Activated CD4-positive, CD25-positive, alpha-beta regulatory T cell treated with anti-CD3 and anti-CD28 coated beads, Interleukin-2, amount 50 U/mL, for 72 hours (primary cell): ENCODE measurements at regions not wholly inside any gene's neighbourhood (a gene's known extent, or its start where the extent isn't known, plus 50 kb on each side); places are given as distances from the start of the nearest gene placed in this dataset.

ENCODE experiments used
- DNase-seq: peaks from one replicate; pipeline ENCODE4 v3.0.0; 2021

DNA sequence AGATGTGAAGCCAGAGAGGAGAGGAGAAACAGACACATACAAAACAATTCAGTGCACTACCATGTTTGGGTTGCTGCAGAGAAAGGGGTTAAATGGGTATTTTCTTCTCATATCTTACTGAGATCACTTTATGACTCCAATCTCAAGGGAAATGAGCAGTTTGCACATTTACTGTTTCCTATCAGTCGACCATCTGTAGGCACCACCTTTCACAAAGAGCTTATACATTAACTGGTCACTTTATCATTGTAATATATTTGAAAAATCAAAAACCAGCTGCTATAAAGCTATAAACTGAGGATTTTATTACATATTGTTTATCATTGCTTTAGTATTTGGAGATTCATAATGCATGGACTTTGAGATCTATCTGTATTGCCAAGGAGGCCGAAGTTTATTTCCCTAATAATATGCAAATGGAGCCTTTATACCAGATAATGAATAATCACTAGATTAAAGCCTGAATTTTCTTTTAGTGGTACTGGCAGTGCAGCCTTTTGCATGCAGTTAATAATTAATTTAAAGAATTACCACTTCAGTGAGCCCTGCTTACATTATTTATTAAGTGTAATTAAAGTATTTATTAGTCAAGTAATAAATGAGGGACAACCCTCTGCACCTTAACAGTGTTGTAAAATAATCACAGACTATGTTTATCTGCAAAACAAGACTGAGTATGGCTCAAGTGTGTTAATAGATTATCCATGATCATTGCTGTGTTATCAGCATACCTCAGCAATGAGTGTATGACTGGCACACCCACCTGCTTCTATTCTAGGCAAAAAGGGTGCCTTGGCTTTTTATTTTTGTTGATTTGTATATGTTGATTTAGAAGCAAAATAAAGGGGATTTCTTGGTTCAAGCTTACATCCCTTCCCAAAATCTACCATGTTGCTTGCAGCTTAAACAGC, 167.7 kb upstream of the SLC14A2 start:
- no peak for DNase-seq

DNA sequence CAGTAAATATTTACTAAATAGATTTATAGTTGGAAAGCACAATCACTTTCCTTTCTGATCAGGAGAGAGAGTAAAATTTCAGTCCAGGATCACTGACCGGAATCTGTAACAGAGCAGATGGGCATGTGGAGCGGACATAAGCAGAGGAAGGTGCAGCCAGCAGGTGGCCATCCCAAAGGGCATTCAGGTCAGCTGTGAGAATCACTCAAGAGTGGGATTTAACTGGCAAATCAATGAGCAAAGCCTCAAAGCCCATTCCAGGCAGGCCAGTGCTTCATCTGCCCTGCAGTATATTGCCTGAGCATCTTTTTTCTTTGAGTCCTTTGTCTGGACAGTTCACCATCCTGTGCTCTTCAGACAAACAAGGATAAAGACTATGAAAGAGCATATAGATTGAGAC, 166.4 kb upstream of the SLC14A2 start:
- no peak for DNase-seq

DNA sequence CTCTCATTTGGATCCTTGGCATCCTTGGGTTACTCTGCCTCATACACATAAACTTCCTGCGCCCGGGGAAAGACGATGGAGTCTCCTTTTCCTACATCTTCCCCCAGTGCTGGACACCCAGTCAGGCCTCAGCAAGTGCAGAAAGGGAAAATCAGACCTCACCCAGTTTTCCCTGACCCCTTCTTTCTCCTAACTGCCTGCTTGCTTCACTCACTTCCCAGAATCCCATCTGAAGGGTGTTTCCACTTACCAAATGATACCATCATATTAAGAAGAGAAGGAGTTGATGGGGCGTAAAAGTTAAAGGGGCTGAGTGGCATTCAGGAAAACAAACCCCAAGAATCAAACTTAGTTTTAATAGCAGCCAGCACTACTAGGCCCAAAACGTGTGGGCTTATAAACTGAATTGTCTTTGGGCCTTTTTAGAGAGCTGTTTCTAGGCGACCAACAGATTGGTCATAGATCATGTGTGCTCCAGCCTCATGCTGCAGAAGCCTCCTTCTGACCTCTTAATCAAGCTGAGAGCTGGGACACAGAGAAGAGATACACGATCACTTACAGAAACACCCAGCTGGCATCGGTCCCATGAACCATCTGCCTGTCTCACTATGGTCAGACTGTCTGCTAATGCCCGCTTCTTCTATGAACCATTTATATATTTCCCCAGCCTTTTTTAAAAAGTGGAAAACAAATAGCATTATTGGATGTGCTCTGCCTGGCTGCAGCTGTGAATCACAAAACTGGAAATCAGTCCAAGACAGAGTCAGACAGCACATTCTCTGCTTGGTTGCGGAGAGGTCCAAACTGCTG, 165.7 kb upstream of the SLC14A2 start:
- no peak for DNase-seq

DNA sequence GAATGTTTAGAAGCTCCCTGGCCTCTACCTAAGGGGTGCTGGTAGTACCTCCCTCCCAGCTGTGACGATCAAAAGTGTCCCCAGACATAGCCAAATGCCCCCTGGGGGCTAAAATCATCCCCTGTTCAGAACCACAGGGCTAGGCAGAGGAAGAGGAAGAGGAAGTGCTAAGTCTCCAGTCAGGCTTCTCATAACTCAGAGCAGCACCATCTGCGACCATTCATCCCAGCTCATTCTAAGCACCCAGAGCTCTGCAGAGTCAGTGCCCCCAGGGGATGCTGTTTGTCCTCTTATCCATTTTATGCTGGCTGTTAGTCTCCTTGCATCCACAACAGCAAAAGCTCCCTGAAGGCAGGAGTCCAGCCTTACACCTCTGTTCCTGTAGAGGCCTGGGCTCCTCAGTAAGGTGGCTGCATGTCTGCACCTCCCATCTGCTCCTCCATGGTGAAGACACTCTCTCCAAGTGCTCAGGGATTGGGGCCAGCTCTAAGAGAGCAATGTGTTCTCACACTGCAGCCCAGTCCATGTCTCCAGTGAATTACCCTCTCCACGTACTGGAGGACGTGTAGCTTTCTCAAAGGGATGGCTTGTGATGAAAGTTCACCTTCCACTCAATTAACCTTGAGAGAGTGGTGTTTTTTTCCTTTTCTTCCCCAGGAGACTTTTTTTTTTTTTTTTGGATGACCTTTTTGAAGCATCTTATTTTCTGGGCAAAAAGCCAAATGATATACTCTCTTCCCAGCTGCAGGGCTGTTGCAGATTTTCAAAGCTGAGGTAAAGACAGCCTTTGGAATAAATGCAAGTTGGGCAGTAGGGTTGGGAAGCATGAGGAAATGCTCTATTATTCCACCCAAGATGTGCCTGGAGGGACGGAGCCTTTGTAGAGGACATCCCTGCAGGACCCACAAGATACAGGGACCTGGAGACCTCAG, 158.9 kb upstream of the SLC14A2 start:
- DNase-seq: no peak

DNA sequence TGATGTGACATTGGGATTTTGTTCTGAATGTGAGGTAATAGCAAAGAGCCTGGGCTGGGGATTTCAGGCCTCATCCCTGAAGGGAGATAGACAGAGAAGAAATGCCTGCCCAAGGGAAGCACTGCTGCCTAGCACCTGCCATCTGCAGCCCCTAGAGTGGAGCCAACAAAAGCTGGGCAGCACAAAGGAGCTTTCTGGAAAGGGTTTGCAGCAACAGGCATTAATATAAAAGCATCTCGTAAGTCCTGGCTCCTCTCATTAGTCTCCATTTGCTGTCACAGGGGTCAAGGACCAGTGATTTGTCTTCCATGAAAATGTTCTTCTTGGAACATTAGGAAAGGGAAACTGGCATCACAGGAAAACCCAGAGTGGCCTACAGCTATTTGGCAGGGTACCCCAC, 157.2 kb upstream of the SLC14A2 start:
- no peak for DNase-seq

DNA sequence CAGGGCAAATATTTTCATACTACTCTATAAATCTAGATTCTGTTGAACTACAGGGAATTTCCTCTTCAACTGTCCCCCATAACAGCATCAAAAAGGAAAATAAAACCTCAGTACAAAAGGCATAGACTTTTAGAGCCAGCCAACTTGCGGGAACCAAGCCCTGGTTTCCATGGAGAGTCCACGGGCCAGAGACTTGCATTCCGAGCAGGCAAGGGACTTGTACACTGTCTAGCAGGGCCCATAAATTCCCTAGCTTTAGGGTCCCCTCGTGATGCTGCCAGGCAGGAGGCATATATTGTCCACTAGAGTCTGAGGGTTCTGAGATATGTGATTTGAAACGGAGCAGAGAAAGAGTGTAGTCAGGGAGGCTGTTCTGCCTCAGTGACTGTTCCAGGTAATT, 153.1 kb upstream of the SLC14A2 start:
- DNase-seq: no peak

DNA sequence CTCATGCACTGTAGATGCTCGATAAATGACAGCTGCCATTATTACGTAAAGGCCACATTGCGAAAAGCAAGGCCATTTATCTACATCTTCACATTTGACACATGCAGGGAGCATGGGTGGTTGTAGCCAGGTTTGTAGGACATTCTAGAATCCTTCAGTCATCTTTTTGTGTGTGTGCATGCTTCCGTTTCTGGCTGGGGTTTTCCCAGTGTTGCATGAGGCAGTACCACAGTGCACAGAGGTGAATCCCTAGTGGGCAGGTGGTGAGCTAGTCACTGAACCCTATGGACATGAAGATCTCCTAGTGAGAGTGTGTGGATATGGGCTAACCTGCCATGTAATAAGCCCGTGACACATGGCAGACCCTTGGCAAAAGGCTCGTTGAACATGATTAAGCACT, 151.8 kb upstream of the SLC14A2 start:
- DNase-seq: no peak

DNA sequence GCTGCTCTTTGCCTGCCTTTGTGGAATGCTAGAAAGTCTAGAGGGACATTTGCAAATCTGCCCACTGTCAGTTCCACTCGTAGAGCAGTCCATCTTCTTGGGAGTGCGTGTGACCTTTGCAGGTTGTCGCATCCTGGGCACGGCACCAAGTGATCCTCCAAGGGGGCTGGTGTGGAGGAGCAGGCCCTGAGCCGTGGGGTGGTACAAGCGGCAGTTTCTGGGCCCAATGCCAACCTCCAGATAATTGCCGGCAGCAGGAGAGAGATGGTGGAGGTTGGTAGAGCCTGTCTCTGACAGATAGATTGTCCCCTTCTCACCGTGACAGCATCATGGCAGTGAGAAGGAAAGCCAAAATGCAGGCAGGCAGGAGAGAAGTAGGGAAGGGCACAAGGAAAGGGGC, 150.7 kb upstream of the SLC14A2 start:
- DNase-seq: no peak

DNA sequence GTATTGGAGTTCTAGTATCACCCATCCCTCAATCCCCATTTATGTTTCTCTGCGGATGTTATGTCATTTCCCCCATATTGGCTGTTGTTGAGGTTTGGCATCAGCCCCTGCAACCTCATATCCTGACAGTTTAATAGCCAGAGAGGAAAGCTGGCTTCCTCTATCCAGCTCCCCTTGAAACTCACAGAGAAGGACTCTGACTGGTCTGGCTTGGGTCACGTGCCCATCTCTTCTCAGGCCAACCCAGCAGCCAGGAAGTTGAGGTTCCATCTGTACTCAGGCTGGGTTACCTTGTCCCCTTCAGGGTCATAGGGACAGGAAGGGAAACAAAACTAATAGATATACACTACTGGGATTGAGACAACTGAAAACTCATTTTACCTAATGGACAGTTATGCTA, 148.0 kb upstream of the SLC14A2 start:
- no peak for DNase-seq

DNA sequence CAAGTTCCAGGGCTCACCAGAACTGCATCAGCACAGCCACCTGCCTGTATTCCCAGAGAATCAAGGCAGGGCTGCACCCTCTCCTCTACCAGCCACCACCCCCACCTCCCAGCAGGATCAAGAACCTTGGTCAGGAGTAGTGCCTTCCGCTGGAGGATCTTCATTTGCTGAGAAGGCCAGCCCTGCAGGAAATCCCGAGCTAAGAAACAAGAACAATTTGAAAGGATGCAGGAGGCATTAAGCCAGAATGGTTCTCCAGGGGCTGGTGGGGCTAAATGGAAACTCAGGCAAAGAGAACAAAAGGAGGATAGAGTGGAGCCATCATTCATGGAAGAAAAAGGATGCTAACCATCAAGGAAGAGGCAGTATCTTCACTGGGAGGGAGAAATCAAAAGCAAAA, 147.3 kb upstream of the SLC14A2 start:
- DNase-seq: no peak

DNA sequence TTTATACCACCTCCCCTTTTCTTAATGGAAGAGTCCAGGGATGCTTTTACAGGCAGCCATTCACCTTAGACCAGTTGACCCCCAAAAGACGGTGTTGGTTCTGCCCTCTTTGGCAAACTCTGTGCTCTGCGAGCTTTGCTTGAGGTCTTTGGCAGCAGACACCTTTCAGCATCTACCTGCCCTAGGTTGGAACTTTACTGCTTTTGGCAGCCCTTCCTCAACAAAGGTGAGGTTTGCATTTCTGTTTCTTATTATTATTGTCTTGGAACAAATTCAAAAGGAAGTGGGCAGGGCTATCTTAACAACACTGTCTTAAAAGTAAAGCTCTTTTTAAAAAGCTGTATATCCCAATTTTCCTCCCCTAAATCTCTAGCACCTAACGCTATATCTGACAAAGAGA, 136.4 kb upstream of the SLC14A2 start:
- no peak for DNase-seq

DNA sequence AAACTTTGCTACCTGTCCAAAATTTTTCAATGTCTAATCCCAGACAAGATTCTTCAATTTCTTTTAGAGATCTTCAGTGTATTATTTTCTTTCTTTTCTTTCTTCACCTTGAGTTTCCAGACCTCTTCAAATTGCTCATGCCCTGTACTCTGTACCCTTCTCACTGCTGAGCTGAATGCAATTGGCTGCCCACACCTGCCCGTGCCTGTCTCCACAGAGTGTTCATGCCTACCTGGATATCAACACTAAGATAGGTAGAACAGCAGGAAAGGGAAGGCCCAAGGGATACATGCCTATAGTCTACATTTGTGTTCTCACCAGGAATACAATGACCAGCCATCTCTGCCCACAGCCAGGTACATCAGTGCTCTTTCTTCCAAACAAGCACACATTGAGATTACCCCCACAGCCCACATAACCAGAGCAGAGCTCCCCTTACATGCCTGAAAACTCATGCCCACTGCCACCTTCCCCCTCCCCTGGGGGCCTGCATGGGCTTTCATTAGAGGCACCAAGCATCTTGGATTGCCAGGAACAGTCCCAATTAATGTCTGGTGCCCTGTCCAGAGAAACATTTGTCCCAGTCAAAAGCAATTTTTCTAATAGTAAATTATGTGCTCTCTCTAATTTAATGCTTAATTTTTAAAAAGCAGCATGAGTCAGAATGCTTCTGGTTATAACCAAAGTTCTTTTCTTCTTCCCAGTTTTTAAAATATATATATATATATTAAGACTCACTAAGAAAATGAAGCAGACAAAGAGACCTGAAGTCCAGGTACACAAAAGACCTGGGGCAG, 134.9 kb upstream of the SLC14A2 start:
- no peak for DNase-seq

DNA sequence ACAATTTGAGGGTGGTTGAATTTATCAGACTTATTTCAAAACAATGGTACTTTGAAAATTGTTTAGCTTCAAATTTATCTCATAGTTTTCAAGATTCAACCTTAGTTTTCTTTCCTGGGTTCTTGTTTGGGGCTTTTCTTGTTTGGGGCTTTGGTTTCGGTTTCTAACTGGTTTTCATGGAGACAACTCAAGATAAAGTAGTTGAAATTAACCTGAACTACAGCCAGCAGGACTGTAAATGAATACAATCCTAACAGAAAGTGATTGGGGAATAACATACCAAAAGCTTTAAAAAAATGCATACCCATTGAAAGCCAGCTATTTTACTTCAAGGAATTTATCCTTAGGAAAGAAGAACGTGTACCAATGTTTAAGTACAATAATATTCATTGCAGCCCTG, 133.5 kb upstream of the SLC14A2 start:
- DNase-seq: no peak

DNA sequence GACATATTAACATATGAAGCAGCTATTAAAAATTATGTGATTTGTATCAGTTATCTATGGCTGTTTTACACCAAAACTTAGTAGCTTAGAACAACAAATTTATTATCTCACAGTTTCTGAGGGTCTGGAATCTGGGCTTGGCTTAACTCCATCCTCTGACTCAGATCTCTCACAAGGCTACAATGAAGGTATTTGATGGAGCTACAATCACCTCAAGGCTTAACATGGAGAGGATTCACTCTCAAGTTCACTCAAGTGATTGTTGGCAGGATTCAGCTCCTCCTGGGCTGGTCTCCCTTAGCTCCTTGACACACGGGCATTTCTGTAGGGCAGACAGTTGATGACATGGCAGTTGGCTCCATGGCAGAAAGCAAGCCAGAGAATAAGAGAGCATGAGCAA, 133.0 kb upstream of the SLC14A2 start:
- no peak for DNase-seq

DNA sequence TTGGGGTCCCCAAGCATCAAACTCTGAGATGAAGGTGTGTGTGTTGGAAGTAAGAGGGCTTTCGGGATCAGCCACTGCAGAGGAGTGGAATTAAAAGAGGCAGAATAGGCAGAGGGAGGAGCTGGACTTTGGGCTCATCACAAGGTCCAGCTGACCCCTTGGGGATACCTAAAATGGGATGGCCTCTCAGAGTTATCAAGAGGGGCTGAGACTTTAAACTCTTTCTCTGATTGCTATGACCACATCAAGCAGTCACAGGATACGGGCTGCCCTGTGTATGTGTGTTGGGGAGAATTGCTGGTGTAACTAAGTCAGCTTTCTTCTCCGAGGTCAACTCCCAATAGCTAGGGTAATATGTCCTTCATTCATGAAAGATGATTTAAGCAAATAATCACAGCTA, 127.7 kb upstream of the SLC14A2 start:
- no peak for DNase-seq

DNA sequence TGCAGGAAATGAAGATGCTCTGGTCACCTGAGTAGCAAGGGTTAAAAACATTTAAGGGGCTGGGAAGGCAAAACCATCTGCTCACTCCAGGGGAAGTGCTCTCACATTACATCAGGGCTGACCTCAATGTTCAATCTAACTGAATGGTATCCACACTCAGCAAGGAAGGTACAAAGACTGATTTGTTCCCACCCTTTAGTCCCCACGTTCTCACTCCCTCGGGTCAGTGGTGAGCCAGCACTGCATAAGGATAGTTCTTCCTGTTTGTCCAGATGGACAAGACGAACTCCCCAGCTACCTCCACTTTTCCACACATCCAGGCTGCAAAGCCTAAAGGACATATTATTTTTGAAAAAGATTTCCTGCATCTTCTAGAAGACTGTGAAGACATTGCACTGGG, 126.6 kb upstream of the SLC14A2 start:
- DNase-seq: no peak

DNA sequence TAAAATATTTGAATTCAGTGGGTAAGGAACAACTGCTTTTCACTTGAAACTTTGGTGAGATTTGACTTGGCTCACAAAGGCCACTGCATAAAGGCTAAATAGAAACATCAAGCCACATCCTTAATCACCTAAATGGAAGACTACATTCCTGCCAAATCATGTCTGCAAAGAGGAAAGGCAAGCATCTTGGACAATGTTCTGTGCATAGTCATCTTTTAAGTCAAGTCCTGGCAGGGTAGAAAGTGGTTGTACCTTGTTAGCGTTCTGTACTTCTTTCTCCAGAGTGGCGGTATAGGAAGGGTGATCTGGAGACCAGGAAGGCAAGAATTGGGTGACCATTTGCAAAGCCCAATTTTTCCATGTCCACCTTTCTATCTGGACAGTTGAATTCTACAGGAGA, 121.4 kb upstream of the SLC14A2 start:
- DNase-seq: no peak

DNA sequence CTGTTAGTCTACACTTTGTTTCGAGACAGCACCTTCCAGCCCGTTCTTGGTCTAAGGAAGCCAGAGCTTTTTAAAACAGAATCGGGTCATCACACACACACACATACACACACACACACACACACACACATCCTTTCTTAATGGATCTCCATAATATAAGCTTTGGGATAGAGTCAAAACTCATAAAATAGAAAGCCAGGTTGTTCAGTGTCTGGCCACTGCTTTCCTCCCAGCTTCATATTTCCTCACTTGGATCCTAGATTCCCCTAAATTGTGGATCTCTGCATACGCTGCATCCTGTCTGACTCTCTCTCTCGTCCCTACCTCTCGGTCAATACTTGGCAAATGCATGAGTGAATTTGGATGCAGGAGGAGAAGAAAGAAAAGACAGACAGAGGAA, 120.5 kb upstream of the SLC14A2 start:
- no peak for DNase-seq

DNA sequence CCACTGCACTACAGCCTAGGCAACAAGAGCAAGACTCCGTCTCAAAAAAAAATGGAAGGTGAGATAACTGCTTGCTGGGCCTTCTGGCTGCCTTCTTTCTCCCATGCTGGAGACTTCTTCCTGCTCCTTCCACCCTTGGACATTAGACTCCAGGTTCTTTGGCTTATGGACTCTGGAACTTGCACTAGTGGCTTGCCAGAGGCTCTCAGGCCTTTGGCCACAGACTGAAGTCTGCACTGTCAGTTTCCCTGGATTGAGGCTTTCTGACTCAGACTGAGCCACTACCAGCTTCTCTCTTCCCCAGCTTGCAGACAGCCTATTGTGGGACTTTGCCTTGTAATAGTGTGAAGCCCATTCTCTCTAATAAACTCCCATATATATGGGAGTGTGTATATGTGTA, 118.5 kb upstream of the SLC14A2 start:
- DNase-seq: no peak

DNA sequence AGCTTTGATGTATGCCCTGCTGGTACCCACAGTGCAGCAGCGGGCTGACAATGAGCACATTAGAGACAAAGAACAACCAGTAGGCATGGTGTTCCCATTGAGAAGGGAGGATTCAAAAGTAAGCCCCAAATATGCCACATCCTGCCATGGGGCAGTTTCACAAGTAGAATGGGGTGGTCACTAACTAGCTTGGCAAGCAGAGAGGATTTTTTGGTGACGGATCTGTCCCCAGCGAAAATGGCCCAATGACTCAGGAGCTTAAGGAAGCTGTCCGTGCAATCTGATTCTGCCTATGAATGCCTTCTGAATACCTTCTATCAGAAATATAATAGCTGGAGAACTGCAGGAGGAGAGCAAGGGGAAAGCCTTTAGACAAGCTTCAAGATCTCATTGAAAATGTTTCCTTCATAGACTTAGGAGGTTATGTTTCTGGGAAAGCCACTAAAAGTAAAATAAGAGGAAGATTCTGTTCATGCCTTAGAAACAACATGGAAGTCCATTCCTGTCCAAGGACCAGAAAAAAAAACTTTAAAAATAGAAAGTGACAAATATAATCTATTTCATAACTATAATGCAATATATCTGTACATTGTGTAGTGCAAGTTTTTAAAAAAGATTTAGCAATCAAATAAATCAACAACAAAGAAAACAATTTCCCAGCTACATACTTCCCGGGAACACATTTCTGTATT, 117.5 kb upstream of the SLC14A2 start:
- DNase-seq: no peak

DNA sequence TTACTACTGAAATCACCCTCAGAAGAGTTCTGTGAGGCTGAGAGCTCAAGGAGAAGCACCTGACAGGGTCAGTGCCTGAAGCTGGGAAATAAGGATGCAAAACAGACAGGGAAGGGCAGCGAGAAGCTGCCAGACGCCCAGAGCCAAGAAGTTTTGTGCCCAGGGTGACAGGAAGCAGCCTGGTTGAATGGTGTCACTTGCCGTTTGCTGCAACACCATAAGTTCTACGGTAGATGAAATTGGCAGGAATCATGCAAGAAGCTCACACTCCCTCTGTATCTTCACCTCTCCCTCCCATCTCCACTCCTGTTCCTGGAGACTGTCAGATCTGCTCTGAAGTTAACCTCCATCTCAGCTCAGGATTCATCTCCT, 117.0 kb upstream of the SLC14A2 start:
- no peak for DNase-seq

DNA sequence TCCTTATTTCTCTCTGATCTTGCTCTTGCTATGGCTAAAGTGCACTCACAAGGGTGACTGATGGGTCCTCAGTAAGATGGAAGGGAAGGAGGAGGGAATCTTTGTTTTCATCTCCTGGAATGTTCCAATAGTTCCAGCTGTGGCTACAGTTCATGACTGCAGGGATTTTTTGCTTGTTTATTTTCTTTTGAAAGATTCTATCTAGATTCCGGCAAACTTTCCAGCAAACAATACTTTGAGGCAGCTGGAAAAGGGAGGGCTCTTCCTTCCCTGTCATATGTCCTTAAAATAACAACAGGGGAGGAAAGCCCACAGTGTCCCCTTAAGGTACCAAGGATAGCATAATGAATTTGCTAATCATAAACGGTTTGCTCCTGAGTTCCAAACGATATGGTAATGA, 111.3 kb upstream of the SLC14A2 start:
- DNase-seq: no peak
